PC-3 (cell line): ENCODE measurements at regions not wholly inside any gene's neighbourhood (a gene's known extent, or its start where the extent isn't known, plus 50 kb on each side); places are given as distances from the start of the nearest gene placed in this dataset.

Experiments used
- ATAC-seq: fragments of 200-7000 bp; cut with Tn5 transposase; 2 replicates; pipeline ENCODE4 v1.9.1; 2020; ENCODE audit warnings: mild to moderate bottlenecking, moderate library complexity
- BruUV-seq: library from RNA; stranded (reverse); fragments of 400-500 nt; replicated peaks from 2 replicates; lab custom pipeline; 2021; lab: Mats Ljungman, UMichigan
- CTCF ChIA-PET: fragments of 300-600 bp; sonication (Branson Sonifier 250); formaldehyde crosslinking; loops from one replicate; lab custom pipeline; 2022; ENCODE audit warnings: antibody characterized with exemption; lab: Charles Lee
- POLR2A ChIA-PET: fragments of 300-600 bp; sonication (Branson Sonifier 250); formaldehyde crosslinking; loops from one replicate; lab custom pipeline; 2022; ENCODE audit warnings: antibody characterized with exemption; ENCODE audit not compliant: unreplicated experiment; lab: Charles Lee
- DNase-seq: peaks from one replicate; pipeline ENCODE4 v3.0.0-alpha.2; 2015
- H2AFZ ChIP-seq: fragments of 300-600 bp; sonication (generic); 2 replicates; pipeline ENCODE4 v1.6.0; 2016; ENCODE audit warnings: antibody characterized with exemption, low read length
- H3F3A ChIP-seq: fragments of 300-600 bp; sonication (generic); one replicate; pipeline ENCODE4 v1.6.0; 2017; ENCODE audit warnings: antibody characterized with exemption, low read length, control low read depth, mild to moderate bottlenecking; ENCODE audit not compliant: unreplicated experiment
- H3K27ac ChIP-seq: fragments of 300-600 bp; sonication (generic); 2 replicates; pipeline ENCODE4 v1.5.1; 2016; ENCODE audit warnings: mild to moderate bottlenecking, low read length
- H3K27me3 ChIP-seq: fragments of 300-600 bp; sonication (generic); 2 replicates; pipeline ENCODE4 v1.6.1; 2016; ENCODE audit warnings: low read length, mixed read lengths
- H3K36me3 ChIP-seq: fragments of 300-600 bp; sonication (generic); 2 replicates; pipeline ENCODE4 v1.6.1; 2016; ENCODE audit warnings: low read depth, mixed run types, low read length, mixed read lengths
- H3K4me1 ChIP-seq: fragments of 300-600 bp; sonication (generic); 2 replicates; pipeline ENCODE4 v1.5.1; 2016; ENCODE audit warnings: low read length; ENCODE audit not compliant: insufficient read depth
- H3K4me2 ChIP-seq: fragments of 300-600 bp; sonication (generic); 2 replicates; pipeline ENCODE4 v1.6.0; 2016; ENCODE audit warnings: low read length
- H3K4me3 ChIP-seq: fragments of 300-600 bp; sonication (generic); 2 replicates; pipeline ENCODE4 v1.5.1; 2016; ENCODE audit warnings: mild to moderate bottlenecking, low read length, mixed read lengths
- H3K79me2 ChIP-seq: fragments of 300-600 bp; sonication (generic); 2 replicates; pipeline ENCODE4 v1.6.1; 2017; ENCODE audit warnings: low read length, mixed read lengths
- H3K9ac ChIP-seq: fragments of 300-600 bp; sonication (generic); 2 replicates; pipeline ENCODE4 v1.6.0; 2016; ENCODE audit warnings: mild to moderate bottlenecking, low read length
- H3K9me2 ChIP-seq: fragments of 300-600 bp; sonication (generic); replicated peaks from 2 replicates; pipeline ENCODE4 v1.6.1; 2016; ENCODE audit warnings: mixed run types, low read length, mixed read lengths
- H3K9me3 ChIP-seq: fragments of 300-600 bp; sonication (generic); 2 replicates; pipeline ENCODE4 v1.6.1; 2016; ENCODE audit warnings: low read length, mixed read lengths
- H4K20me1 ChIP-seq: fragments of 300-600 bp; sonication (generic); 2 replicates; pipeline ENCODE4 v1.6.1; 2016; ENCODE audit warnings: low read length, mixed read lengths
- CTCF ChIP-seq: fragments of 300-600 bp; sonication (generic); conservative IDR thresholded peaks from 2 replicates; pipeline ENCODE4 v1.5.1; 2017; ENCODE audit warnings: antibody characterized with exemption, low read depth, mild to moderate bottlenecking, low read length
- EZH2 ChIP-seq: fragments of 300-600 bp; sonication (generic); IDR thresholded peaks from one replicate; pipeline ENCODE4 v1.6.1; 2017; ENCODE audit warnings: antibody characterized with exemption, mild to moderate bottlenecking, low read length; ENCODE audit not compliant: unreplicated experiment
- EZH2phosphoT487 ChIP-seq: fragments of 300-600 bp; sonication (generic); IDR thresholded peaks from 2 replicates; pipeline ENCODE4 v1.6.1; 2018; ENCODE audit warnings: mild to moderate bottlenecking, antibody characterized with exemption, low read length, borderline replicate concordance
- intact Hi-C: fragments of 100-400 bp; cut with micrococcal nuclease; formaldehyde crosslinking; loops from 2 replicates; pipeline ENCODE4 v1.9.0; 2023

DNA sequence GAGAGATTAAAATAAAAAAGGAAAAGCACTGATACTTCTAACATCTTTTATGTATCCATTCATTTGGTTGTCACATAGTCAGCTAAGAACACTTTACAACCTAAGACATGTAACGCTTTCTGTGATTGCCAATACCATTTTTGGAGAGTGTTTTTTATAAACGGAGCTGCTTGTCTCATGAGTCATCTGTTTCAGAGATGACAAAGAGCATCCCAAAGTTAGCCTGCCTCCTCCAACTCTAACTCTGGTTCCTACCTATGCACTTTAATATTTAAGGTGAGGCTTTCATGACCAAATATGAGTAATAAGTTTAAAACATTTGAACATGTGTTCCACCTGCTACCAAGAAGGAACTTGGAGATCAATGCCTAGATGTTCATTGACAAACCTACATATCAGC lies 260.1 kb upstream of the SMIM21 start:
- H3K36me3 ChIP-seq: no peaks in the 10 kb centered on the region
- TF ChIP-seq CTCF (no peak), EZH2phosphoT487 (no peak), EZH2 (no peak)
- BruUV-seq: no TSS peak
- H3K4me3 ChIP-seq: no peak overlapping the region
- no peak overlapping the region for H3K4me2 ChIP-seq
- H3K9me2 ChIP-seq: no peaks in the 10 kb centered on the region
- intact Hi-C loops: no loop called here
- no peak overlapping the region for H2AFZ ChIP-seq
- no peak overlapping the region for H3K27ac ChIP-seq
- H4K20me1 ChIP-seq: no peaks in the 10 kb centered on the region
- H3K9ac ChIP-seq: no peak overlapping the region
- DNase-seq: peak; percentile 4
- ChIA-PET POLR2A (no interaction called here), CTCF (no interaction called here)
- peaks cover 76% of the 10 kb centered on the region for H3K27me3 ChIP-seq
- no peaks in the 10 kb centered on the region for H3F3A ChIP-seq
- no peaks in the 10 kb centered on the region for H3K9me3 ChIP-seq
- no peaks in the 10 kb centered on the region for H3K79me2 ChIP-seq
- no peaks in the 10 kb centered on the region for H3K4me1 ChIP-seq
- ATAC-seq: no peak

DNA sequence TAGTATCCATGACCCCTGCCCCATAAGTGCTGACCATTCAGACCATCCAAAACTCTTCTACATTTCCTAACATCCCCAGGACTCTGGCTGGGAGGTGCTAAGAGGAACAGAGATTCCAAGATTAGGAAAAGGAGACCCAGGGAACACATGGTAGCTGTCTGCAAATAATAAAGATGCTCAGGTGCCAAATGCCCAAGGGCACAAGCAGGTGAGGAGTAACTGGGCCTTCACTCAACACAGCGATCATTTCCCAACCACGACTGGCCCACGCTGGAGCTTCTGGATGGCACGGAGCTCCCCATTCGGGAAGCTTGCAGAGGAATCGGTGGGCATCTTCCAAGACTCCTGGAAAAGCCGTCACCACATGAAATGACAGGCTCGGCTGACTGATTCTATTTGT lies 255.9 kb upstream of the SMIM21 start:
- H2AFZ ChIP-seq: no peak overlapping the region
- H3K27me3 ChIP-seq: peaks cover 82% of the 10 kb centered on the region
- H3K79me2 ChIP-seq: no peaks in the 10 kb centered on the region
- intact Hi-C loops: no loop called here
- ChIA-PET CTCF (no interaction called here), POLR2A (no interaction called here)
- H3F3A ChIP-seq: no peaks in the 10 kb centered on the region
- no peak for DNase-seq
- H3K4me1 ChIP-seq: no peaks in the 10 kb centered on the region
- no peak overlapping the region for H3K9ac ChIP-seq
- TF ChIP-seq EZH2 (no peak), EZH2phosphoT487 (no peak), CTCF (no peak)
- no TSS peak for BruUV-seq
- H3K4me3 ChIP-seq: no peak overlapping the region
- no peaks in the 10 kb centered on the region for H3K9me3 ChIP-seq
- no peaks in the 10 kb centered on the region for H3K9me2 ChIP-seq
- H3K36me3 ChIP-seq: no peaks in the 10 kb centered on the region
- H4K20me1 ChIP-seq: no peaks in the 10 kb centered on the region
- no peak for ATAC-seq
- no peak overlapping the region for H3K27ac ChIP-seq
- no peak overlapping the region for H3K4me2 ChIP-seq

DNA sequence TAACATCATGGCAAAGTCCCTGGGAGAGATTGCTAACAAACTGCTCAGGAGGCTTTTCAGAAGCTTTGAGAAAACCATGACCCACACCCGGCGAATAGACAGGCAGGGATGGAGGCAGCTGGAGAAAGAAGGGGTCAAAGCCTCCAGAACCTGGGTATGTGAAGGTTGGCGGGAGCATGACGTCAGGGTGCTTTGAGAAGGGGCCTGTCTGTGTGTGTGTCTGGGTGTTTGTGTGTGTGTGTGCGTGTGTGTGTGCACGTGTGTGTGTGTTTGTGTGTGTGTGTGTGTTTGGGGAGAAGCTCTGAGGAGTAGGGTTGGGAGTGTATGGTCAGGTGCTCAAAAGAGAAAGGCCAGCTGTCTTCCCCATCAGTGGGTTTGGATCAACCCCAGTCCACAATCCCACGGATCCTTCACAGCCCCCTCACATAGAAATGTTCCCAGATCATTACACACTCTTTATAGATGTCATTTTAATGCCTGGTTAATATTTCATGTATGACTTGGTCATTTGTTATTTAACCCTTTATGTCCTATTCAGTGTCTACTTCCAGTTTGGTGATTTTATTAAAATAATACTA lies 254.1 kb upstream of the SMIM21 start:
- Histone ChIP-seq H3F3A (no peaks in the 10 kb centered on the region), H3K27me3 (peaks cover 75% of the 10 kb centered on the region), H3K9me3 (no peaks in the 10 kb centered on the region), H3K27ac (no peak overlapping the region), H3K4me3 (no peak overlapping the region), H3K9me2 (no peaks in the 10 kb centered on the region), H3K4me2 (no peak overlapping the region), H4K20me1 (no peaks in the 10 kb centered on the region), H3K36me3 (no peaks in the 10 kb centered on the region), H3K4me1 (no peaks in the 10 kb centered on the region), H2AFZ (no peak overlapping the region), H3K79me2 (no peaks in the 10 kb centered on the region), H3K9ac (no peak overlapping the region)
- CTCF ChIA-PET: no interaction called here
- no peak for ATAC-seq
- no TSS peak for BruUV-seq
- DNase-seq: no peak
- no peak for TF ChIP-seq EZH2
- no peak for TF ChIP-seq EZH2phosphoT487
- TF ChIP-seq CTCF: no peak
- intact Hi-C loops: no loop called here
- POLR2A ChIA-PET: no interaction called here
